OCI-LY1 (cell line): ENCODE measurements at regions not wholly inside any gene's neighbourhood (a gene's known extent, or its start where the extent isn't known, plus 50 kb on each side); places are given as distances from the start of the nearest gene placed in this dataset.

Source experiments
- EZH2 ChIP-seq: fragments of 200-600 bp; sonication (generic), shearing (Covaris generic); IDR thresholded peaks from 2 replicates; pipeline ENCODE4 v1.8.0; 2017; ENCODE audit warnings: borderline replicate concordance, mixed run types, mild to moderate bottlenecking, antibody characterized with exemption, low read length, moderate library complexity, mixed read lengths
- TF ChIP-seq, protein P1 (sequence below): fragments of 200-600 bp; sonication (generic), shearing (Covaris generic); IDR thresholded peaks from 2 replicates; pipeline ENCODE4 v1.5.1; 2017; ENCODE audit warnings: mild to moderate bottlenecking, antibody characterized with exemption, low read length, moderate library complexity, mixed read lengths

DNA sequence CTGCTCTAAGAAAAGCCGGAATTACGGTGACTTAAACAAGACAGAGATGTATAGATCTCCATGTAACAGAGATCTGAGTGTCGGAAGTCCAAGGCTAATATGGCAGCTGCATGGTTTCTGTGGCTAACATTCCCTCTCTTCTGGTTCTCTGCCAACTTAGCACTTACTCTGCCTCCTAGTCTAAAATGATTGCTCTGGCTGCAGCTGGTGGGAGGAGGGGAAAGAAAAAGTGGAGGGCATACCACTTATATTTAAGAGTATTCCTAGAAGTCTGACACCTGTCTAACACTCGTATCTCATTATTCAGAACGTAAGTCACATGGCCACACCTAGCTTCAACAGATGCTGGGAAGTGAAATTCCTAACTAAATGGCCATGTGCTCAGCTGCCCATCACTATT is 551.5 kb upstream of the TLE4 start:
- TF ChIP-seq, protein P1, sequence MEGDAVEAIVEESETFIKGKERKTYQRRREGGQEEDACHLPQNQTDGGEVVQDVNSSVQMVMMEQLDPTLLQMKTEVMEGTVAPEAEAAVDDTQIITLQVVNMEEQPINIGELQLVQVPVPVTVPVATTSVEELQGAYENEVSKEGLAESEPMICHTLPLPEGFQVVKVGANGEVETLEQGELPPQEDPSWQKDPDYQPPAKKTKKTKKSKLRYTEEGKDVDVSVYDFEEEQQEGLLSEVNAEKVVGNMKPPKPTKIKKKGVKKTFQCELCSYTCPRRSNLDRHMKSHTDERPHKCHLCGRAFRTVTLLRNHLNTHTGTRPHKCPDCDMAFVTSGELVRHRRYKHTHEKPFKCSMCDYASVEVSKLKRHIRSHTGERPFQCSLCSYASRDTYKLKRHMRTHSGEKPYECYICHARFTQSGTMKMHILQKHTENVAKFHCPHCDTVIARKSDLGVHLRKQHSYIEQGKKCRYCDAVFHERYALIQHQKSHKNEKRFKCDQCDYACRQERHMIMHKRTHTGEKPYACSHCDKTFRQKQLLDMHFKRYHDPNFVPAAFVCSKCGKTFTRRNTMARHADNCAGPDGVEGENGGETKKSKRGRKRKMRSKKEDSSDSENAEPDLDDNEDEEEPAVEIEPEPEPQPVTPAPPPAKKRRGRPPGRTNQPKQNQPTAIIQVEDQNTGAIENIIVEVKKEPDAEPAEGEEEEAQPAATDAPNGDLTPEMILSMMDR = no peak
- no peak for TF ChIP-seq EZH2
